ENCODE measurements at regions not wholly inside any gene's neighbourhood (a gene's known extent, or its start where the extent isn't known, plus 50 kb on each side); places are given as distances from the start of the nearest gene placed in this dataset.

- BruUV-seq (replicated peaks) = no TSS peak
- Mint-ChIP-seq H3K36me3 (ENCODE audit: insufficient read depth, unreplicated experiment) (no peaks in the 10 kb centered on the region), H3K9me3 (ENCODE audit: unreplicated experiment) (no peaks in the 10 kb centered on the region), H3K4me3 (ENCODE audit: unreplicated experiment) (no peak overlapping the region), H3K27ac (ENCODE audit: low read depth, unreplicated experiment) (no peak overlapping the region), H3K4me1 (ENCODE audit: insufficient read depth, unreplicated experiment) (peaks cover 14% of the 10 kb centered on the region), H3K27me3 (ENCODE audit: insufficient read depth, unreplicated experiment) (no peaks in the 10 kb centered on the region)
- no peak for TF ChIP-seq CTCF (IDR thresholded peaks at IDR 0.05; ENCODE audit: unreplicated experiment)
- DNase-seq (ENCODE audit: unreplicated experiment) = no peak
- ChIA-PET POLR2A (no interaction called here), CTCF (interaction anchor here (1.2 kb wide), 1 partner anchor 86 kb away, joined by 4 read pairs; no protein-coding TSS in a partner anchor)
- intact Hi-C loops (cut with micrococcal nuclease) = no loop called here
These were observed 82.2 kb upstream of the DUSP22 start for GRCh38 chr6:210104-210456.

- intact Hi-C loops (cut with micrococcal nuclease) = no loop called here
- H3K4me3 Mint-ChIP-seq (ENCODE audit: unreplicated experiment) = no peak overlapping the region
- DNase-seq (ENCODE audit: unreplicated experiment) = no peak
- no peaks in the 10 kb centered on the region for H3K36me3 Mint-ChIP-seq (ENCODE audit: insufficient read depth, unreplicated experiment)
- ChIA-PET POLR2A (interaction anchor here (0.9 kb wide), 1 partner anchor 14 kb away, joined by 3 read pairs; no protein-coding TSS in a partner anchor), CTCF (interaction anchor here (1.2 kb wide), 1 partner anchor 85 kb away, joined by 4 read pairs; no protein-coding TSS in a partner anchor)
- no peaks in the 10 kb centered on the region for H3K9me3 Mint-ChIP-seq (ENCODE audit: unreplicated experiment)
- no peak for TF ChIP-seq CTCF (IDR thresholded peaks at IDR 0.05; ENCODE audit: unreplicated experiment)
- peaks cover 22% of the 10 kb centered on the region for H3K4me1 Mint-ChIP-seq (ENCODE audit: insufficient read depth, unreplicated experiment)
- H3K27ac Mint-ChIP-seq (ENCODE audit: low read depth, unreplicated experiment) = no peak overlapping the region
- no TSS peak for BruUV-seq (replicated peaks)
- no peaks in the 10 kb centered on the region for H3K27me3 Mint-ChIP-seq (ENCODE audit: insufficient read depth, unreplicated experiment)
These were observed 81.4 kb upstream of the DUSP22 start for GRCh38 chr6:210778-211374.

GRCh38 chr6:211871-212497, 80.3 kb upstream of the DUSP22 start:
- intact Hi-C loops (cut with micrococcal nuclease) = no loop called here
- CTCF ChIA-PET = interaction anchor here (0.6 to 0.8 kb wide), 2 partner anchors 9 to 138 kb away, joined by 3 to 4 read pairs; no protein-coding TSS in a partner anchor
- no peak for TF ChIP-seq CTCF (IDR thresholded peaks at IDR 0.05; ENCODE audit: unreplicated experiment)
- H3K36me3 Mint-ChIP-seq (ENCODE audit: insufficient read depth, unreplicated experiment) = no peaks in the 10 kb centered on the region
- peak; percentile 79 for DNase-seq (ENCODE audit: unreplicated experiment)
- no TSS peak for BruUV-seq (replicated peaks)
- POLR2A ChIA-PET = interaction anchor here (0.9 kb wide), 1 partner anchor 13 kb away, joined by 3 read pairs; no protein-coding TSS in a partner anchor
- no peak overlapping the region for H3K27ac Mint-ChIP-seq (ENCODE audit: low read depth, unreplicated experiment)
- no peak overlapping the region for H3K4me3 Mint-ChIP-seq (ENCODE audit: unreplicated experiment)
- no peaks in the 10 kb centered on the region for H3K27me3 Mint-ChIP-seq (ENCODE audit: insufficient read depth, unreplicated experiment)
- H3K4me1 Mint-ChIP-seq (ENCODE audit: insufficient read depth, unreplicated experiment) = peaks cover 24% of the 10 kb centered on the region
- H3K9me3 Mint-ChIP-seq (ENCODE audit: unreplicated experiment) = no peaks in the 10 kb centered on the region

- no TSS peak for BruUV-seq (replicated peaks)
- Mint-ChIP-seq H3K4me3 (ENCODE audit: unreplicated experiment) (no peak overlapping the region), H3K36me3 (ENCODE audit: insufficient read depth, unreplicated experiment) (no peaks in the 10 kb centered on the region), H3K9me3 (ENCODE audit: unreplicated experiment) (no peaks in the 10 kb centered on the region), H3K27me3 (ENCODE audit: insufficient read depth, unreplicated experiment) (no peaks in the 10 kb centered on the region), H3K27ac (ENCODE audit: low read depth, unreplicated experiment) (peak overlapping the region; percentile 33), H3K4me1 (ENCODE audit: insufficient read depth, unreplicated experiment) (peaks cover 24% of the 10 kb centered on the region)
- intact Hi-C loops (cut with micrococcal nuclease) = no loop called here
- POLR2A ChIA-PET = no interaction called here
- no peak for DNase-seq (ENCODE audit: unreplicated experiment)
- CTCF ChIA-PET = no interaction called here
- TF ChIP-seq CTCF (IDR thresholded peaks at IDR 0.05; ENCODE audit: unreplicated experiment) = no peak
These were observed 79.0 kb upstream of the DUSP22 start for GRCh38 chr6:213284-213683.

Data from MCF 10A (cell line).